ENCODE measurements at regions not wholly inside any gene's neighbourhood (a gene's known extent, or its start where the extent isn't known, plus 50 kb on each side); places are given as distances from the start of the nearest gene placed in this dataset.
A peak's percentile ranks its signal among the peaks of the same experiment; 100 is the strongest.

GRCh38 chr13:99436686-99437416 lies 64.4 kb upstream of the TM9SF2 start:
- TF ChIP-seq, protein P1, sequence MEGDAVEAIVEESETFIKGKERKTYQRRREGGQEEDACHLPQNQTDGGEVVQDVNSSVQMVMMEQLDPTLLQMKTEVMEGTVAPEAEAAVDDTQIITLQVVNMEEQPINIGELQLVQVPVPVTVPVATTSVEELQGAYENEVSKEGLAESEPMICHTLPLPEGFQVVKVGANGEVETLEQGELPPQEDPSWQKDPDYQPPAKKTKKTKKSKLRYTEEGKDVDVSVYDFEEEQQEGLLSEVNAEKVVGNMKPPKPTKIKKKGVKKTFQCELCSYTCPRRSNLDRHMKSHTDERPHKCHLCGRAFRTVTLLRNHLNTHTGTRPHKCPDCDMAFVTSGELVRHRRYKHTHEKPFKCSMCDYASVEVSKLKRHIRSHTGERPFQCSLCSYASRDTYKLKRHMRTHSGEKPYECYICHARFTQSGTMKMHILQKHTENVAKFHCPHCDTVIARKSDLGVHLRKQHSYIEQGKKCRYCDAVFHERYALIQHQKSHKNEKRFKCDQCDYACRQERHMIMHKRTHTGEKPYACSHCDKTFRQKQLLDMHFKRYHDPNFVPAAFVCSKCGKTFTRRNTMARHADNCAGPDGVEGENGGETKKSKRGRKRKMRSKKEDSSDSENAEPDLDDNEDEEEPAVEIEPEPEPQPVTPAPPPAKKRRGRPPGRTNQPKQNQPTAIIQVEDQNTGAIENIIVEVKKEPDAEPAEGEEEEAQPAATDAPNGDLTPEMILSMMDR (IDR thresholded peaks at IDR 0.05), result peak in 6 of 7 experiments; percentile 4 to 100 (median 99)
- no peak for TF ChIP-seq EP300 (IDR thresholded peaks at IDR 0.05)
